Hematopoietic multipotent progenitor cell treated with erythropoietin and hydrocortisone succinate and interleukin-3 and kit ligand, for 4 days (in vitro differentiated cells): ENCODE measurements at regions not wholly inside any gene's neighbourhood (a gene's known extent, or its start where the extent isn't known, plus 50 kb on each side); places are given as distances from the start of the nearest gene placed in this dataset.

Source experiments
- DNase-seq: peaks from one replicate; pipeline ENCODE4 v3.0.0-alpha.2; 2015

GRCh38 chr9:82332018-82332773, 343.6 kb downstream of the SPATA31D1 start:
- DNase-seq = no peak

- no peak for DNase-seq
These were observed 344.2 kb downstream of the SPATA31D1 start for GRCh38 chr9:82332774-82333152.

- DNase-seq = no peak
These were observed 345.1 kb downstream of the SPATA31D1 start for GRCh38 chr9:82333671-82334070.

GRCh38 chr9:82334286-82334685, 345.7 kb downstream of the SPATA31D1 start:
- no peak for DNase-seq

GRCh38 chr9:82337351-82337750, 348.8 kb downstream of the SPATA31D1 start:
- no peak for DNase-seq

- DNase-seq = no peak
These were observed 353.5 kb downstream of the SPATA31D1 start for GRCh38 chr9:82342046-82342445.

- no peak for DNase-seq
These were observed 357.5 kb downstream of the SPATA31D1 start for GRCh38 chr9:82346040-82346439.

GRCh38 chr9:82353631-82354278, 365.2 kb downstream of the SPATA31D1 start:
- no peak for DNase-seq

- no peak for DNase-seq
These were observed 365.7 kb downstream of the SPATA31D1 start for GRCh38 chr9:82354279-82354659.

- DNase-seq = no peak
These were observed 367.6 kb downstream of the SPATA31D1 start for GRCh38 chr9:82356131-82356530.

GRCh38 chr9:82356871-82357270, 368.3 kb downstream of the SPATA31D1 start:
- no peak for DNase-seq

- DNase-seq = no peak
These were observed 374.6 kb downstream of the SPATA31D1 start for GRCh38 chr9:82363198-82363597.

GRCh38 chr9:82363682-82364081, 375.1 kb downstream of the SPATA31D1 start:
- no peak for DNase-seq

GRCh38 chr9:82367016-82367415, 378.4 kb downstream of the SPATA31D1 start:
- DNase-seq = no peak

- DNase-seq = no peak
These were observed 379.4 kb downstream of the SPATA31D1 start for GRCh38 chr9:82367929-82368328.

GRCh38 chr9:82369251-82369945, 380.8 kb downstream of the SPATA31D1 start:
- DNase-seq = no peak

- DNase-seq = no peak
These were observed 386.5 kb downstream of the SPATA31D1 start for GRCh38 chr9:82375041-82375440.

- no peak for DNase-seq
These were observed 388.2 kb downstream of the SPATA31D1 start for GRCh38 chr9:82376677-82377232.

GRCh38 chr9:82382887-82383616, 394.5 kb downstream of the SPATA31D1 start:
- DNase-seq = no peak

GRCh38 chr9:82385633-82386032, 397.1 kb downstream of the SPATA31D1 start:
- no peak for DNase-seq

- no peak for DNase-seq
These were observed 409.0 kb downstream of the SPATA31D1 start for GRCh38 chr9:82397534-82397933.

GRCh38 chr9:82404196-82404870, 415.8 kb downstream of the SPATA31D1 start:
- DNase-seq = no peak
